GM18498 (cell line): ENCODE measurements at regions not wholly inside any gene's neighbourhood (a gene's known extent, or its start where the extent isn't known, plus 50 kb on each side); places are given as distances from the start of the nearest gene placed in this dataset.

ENCODE experiments used
- ATAC-seq: cut with Tn5 transposase; IDR thresholded peaks from one replicate; pipeline ENCODE4 v1.9.1; 2021; ENCODE audit warnings: mild to moderate bottlenecking, moderate library complexity; ENCODE audit not compliant: unreplicated experiment

DNA sequence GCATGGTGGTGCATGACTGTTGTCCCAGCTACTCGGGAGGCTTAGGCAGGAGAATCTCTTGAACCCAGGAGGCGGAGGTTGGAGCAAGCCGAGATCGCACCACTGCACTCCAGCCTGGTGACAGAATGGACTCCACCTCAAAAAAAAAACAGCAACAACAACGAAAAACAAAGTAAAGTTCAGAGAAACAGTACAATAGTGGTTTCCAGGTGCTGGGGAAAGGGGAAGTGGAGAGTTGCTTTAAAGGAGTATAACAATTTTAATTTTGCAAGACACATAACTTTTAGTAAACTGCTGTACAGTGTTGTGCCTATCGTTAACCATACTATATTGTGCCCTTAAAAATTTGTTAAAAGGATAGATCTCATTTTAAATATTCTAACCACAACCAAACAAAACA lies 662.7 kb upstream of the POT1 start:
- no peak for ATAC-seq

DNA sequence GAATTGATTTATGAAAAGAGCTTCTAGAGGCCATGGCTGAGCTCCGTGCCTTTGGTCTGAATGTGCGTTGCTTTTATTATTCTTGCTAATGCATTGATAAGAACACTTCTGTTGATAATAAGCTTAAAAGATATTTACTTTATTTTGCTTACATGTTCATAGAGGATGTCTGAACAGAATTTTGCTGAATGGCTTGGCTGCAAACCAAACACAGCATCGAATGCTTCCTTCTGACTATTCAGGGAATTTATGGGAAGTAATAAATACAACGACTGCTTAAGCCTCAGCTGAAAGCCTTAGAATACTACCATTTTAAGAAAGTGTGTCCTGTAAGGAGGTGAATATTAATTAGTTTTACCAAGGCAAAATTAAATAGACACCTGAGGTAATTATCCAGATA lies 643.5 kb upstream of the POT1 start:
- no peak for ATAC-seq

DNA sequence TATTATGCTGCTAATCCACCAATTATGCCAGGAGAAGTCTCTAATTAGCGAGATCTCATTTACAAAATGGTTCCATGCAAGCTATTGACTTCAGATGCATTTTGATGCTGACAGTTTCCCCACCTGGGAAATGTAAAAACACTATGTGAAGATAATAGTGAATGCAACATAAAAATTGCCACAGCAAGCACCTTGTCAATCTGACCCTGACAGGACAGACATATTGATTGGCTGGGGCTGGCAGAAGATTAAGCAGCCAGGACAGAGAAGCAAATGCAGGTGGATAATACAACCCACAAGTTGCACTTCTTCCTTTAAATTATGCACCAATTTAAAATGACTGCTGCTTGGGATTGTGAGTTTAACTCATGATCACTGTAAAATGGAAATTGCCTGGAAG lies 642.8 kb upstream of the POT1 start:
- no peak for ATAC-seq

DNA sequence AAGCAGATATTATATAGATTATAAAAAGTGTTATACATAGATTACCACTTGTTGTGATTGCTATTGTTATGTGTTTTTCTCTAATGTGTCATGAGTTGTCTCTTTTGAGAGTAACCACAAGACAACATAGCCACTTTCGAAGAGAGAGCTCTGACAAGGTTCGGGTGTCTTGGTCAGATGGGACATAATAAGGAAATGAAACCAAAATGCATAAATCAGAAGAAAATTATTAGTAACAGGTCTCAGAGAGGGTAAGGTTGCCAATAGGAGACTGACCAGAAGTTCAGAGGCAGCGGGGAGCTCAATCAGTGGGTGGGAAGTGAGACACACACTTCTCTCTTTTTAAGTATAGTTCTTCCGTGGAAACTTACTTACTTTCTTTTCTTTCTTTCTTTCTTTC lies 639.2 kb upstream of the POT1 start:
- ATAC-seq, result peak; percentile 97

DNA sequence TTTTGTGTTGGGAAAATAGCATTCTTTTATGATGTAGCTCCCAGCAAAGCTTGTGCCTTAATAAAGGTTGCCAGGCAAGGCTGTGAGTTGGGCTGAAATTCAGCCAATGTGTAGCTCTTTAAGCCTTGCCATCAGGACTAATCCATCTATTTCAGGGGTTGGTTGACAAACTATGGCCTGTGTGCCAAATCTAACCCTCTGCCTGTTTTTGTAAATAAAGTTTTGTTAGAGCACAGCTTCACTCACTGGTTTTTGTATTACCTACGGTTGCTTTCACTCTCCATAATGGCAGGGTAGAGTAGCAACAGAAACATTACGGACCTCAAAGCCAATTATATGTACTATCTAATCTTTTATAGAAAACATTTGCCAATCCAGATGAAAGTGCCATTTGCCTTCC lies 638.1 kb upstream of the POT1 start:
- no peak for ATAC-seq

DNA sequence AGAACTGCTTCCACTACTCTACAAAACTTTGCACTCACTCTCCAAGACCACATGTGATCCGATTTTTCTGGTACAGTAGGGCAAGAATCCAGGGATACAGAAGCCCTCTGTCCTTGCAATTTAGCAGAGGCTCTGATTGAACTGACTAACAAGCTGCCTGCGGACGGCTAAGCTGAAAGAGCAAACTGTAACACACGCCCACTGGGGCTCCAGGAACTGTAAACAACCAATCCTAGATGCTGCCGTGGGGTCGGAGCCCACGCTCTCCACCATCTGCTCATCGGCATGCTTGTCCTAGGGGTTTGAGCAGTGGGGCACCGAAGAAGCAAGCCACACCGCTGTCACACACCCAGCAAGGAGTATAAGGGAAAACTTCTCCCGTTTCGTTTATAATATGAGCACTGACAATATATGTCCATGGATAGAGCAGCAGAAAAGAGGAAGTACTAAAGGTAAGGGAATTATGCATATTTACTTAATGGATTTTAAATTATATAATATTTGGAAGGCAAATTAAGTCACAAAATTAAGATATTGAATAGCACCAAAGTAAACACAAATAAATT lies 634.4 kb upstream of the POT1 start:
- ATAC-seq, result no peak

DNA sequence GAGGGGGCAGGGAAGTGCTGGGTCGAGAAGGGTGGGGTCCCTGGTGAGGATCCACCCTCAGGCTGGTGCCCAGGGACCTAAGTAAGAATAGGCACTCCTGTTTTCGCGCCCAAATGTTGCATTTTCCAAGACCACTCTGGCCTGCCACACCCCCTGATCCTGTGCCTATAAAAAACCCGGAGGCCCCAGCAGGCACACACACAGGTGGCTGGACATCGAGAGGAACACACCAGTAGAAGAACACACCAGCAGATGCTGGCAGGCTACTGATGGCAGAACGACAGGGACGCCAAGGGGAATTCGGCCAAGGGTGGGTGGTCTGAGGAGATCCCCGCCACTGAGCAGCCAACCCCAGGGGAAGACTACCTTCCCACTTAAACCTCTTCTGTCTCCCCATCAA lies 633.9 kb upstream of the POT1 start:
- ATAC-seq, result no peak

DNA sequence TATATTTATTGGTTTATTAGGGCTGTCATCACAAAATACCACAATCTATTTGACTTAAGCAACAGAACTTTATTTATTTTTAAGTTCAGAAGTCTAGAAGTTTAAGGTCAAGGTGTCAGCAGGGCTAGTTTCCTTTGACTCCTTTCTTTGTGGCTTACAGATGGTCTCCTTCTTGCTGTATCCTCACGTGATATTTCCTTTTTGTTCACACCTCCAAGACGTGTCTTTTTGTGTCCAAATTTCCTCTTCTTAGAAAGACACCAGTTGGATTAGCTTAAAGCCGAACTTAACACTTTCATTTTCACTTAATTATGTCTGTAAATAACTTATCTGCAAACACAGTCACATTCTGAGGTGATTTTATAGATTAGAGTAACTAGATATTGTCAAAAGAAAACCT lies 631.4 kb upstream of the POT1 start:
- no peak for ATAC-seq

DNA sequence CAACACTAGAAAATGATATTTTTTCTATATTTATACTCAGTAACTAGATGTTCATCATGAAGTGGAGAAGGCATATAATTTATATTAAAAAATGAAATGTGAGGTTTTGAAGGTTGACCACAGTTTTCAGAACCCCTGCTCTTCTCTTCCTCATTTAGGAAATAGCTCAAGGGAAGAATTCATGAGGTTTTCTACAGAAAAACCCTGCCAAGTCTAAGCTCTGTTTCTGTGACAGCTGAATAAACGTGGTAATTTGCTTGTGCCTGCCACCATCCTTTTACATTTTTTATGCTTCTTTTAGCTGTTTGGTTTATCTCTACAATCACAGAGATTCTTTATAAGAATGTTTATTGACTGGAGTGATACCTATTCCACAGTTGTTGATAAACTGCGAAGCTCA lies 630.3 kb upstream of the POT1 start:
- ATAC-seq, result no peak

DNA sequence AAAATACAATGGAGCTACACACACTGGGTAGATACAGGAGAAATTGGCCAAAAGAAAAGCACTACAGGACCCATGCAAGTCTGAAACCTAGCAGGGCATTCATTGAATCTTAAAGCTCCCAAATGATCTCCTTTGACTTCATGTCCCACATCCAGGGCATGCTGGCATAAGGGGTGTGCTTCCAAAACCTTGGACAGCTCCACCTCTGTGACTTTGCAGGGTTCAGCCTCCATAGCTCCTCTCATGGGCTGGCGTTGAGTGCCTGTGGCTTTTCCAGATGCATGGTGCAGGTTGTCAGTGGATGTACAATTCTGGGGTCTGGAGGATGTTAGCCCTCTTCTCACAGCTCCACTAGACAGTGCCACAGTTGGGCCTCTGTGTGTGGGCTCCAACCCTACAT lies 626.3 kb upstream of the POT1 start:
- no peak for ATAC-seq

DNA sequence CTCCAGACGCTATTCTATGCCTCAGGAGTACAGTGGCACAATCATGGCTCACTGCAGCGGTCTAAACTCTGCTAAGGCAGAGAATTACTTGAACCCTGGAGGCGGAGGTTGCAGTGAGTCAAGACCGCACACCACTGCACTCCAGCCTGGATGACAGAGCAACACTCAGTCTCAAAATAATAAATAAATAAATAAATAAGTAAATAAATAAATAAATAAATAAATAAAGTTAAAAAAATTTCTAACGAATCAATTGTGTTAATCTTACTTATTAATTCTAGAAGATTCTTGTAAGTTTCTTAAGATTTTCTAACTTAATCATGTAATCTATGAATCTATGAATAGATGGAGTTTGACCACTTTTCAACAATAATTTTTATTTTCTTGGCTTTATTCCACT lies 621.4 kb upstream of the POT1 start:
- no peak for ATAC-seq

DNA sequence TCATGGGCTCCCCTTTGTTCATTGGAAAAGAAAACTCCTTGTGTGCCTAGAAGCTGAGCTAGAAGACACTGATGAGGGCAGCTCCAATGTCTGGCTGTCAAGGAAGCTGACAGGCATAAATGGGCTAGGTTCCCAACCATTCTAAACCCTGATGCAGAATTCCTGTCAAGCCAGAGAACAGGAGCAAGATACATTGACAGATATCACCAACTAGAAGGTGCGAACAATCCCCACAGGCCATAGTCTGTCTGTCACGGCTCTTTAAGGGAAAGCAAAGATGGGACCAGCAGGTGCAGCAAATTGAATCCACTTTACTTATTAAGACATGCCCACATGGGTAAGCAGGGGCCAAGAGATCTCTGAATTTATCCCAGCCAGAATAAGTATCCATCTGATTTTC lies 617.9 kb upstream of the POT1 start:
- ATAC-seq, result no peak

DNA sequence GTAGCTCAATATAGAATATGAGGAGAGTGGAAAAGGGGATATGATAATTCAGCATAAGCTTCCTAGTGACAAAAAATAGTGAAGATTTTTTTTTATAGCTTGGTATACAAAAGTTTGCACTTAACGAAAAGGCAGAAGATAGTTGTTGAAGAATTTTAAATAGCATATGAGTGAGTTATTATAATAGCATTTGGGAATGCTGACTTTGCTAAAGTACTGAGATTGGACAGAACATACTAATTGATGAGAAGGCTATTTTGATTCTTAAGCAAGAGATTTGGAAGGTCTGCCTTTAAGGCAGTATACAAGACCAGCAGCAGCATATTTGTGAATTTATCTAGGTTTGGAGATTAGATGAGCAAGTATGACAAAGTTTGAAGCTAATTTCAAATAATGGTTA lies 600.9 kb upstream of the POT1 start:
- no peak for ATAC-seq

DNA sequence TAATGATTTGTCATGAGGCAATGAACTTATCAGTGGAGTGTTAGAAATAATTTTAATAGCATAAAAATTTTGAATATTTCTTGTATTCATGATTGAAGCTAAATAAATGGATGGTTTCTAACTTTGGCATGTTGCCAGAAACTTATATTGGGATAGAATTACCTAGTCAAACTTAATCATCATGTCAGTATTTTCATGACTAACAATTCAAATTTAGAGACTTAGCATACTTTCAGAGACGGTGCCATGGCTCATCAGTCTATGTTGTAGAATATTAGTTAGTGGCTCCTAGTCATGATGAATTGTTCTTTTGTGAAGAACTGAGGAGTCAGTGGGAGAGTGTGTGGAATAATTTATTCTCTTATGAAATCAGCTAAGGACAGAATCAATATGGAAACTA lies 599.6 kb upstream of the POT1 start:
- ATAC-seq, result no peak

DNA sequence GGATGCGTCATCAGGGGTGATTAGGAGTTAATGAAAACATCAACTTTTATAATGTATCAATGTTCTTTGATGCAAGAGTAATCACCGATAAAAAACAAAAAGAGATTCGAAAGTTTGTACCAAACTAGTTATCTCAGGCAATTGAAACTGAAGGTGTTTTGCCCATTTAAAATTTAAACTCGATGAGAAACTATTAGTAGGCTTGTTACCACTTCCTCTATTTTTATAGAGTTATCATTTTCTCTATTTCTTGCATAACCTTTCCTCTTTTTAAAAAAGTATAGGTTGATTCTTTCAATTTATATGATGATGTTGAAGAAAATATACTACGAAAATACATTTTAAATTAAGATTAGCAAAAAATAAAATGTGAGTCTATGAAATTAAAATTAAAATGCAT lies 597.3 kb upstream of the POT1 start:
- no peak for ATAC-seq

DNA sequence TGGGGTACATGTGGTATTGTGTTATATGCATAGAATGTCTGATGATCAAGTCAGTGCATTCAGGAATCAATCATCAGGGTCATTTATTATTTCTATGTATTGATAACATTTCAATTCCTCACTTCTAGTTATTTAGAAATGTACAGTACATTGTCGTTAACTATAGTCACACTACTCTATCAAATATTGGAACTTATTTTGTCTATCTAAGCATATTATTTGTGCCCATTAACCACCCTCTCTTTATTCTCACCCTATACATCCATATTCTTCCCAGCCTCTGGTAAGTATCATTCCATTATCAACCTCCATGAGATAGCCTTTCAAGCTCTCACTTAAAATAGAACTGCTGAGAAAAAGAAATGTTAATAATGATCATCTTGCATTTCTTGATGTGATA lies 596.5 kb upstream of the POT1 start:
- ATAC-seq, result no peak

DNA sequence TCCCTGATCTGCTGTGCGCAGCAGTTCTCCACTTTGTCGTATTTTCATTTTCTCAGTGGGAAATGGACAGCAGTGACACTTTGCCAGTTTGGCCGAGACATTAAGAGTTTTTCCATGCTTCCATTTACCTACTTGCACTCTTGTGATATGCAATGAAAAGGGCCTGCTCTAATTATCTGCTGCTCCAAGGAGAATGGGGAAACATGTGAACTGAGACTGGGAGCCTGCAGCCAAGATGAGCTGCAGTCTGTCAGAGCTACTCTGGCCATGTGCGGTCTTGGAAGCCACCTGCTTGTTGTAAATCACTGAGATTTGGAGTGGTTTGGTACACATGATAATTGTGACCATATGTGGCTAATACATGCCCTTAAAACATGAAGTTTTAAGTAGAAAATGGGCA lies 586.6 kb upstream of the POT1 start:
- no peak for ATAC-seq

DNA sequence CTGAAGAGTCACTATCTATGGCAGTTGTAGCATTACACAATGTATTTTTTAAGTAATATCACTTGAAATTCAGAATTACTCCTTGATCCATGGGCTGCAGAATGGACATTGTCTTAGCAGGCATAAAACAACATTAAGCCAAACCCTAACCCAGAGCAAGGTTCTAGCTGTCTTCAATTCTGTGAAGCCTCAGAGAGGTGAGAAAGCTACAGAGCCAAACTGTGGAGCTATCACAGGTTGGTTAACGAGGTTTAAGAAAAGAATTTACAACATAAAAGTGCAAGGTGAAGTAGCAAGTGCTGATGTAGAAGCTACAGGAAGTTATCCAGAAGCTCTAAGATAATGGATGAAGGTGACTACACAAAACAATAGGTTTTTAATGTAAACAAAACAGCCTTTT lies 582.7 kb upstream of the POT1 start:
- no peak for ATAC-seq

DNA sequence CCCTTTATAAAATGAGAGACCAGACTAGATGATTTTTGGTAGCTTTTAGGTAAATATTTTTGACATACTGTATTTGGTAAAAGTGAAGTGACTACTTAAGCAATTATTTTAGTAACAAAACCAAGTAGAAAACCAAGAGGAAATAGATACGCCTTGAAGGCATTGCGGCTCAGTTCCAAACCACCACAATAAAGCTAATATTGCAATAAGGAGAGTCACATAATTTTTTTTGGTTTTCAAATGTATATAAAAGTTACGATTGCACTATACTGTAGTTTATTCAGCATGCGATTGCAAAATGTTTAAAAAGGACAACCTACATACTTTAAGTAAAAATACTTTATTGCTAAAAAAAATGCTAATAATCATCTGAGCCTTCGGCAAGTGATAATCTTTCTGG lies 581.7 kb upstream of the POT1 start:
- no peak for ATAC-seq

DNA sequence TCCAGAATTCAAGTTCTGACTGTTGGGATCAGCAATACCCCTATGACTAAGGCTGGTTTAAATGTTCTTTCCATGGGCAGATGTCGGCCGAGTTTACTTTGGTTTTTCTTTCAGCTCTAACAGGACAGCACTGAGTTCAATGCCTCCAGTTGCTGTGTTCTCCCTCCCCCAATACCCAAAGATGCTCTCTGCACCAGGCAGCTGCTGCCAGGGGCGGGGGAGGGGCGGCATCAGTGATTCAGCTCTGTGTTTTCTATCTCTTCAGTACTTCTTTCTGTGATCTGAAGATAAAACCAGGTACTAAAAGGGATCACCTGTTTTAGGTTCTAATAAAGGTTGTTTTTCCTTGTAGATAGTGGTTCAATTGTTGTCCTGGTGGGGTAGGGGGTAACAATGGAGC lies 576.7 kb upstream of the POT1 start:
- no peak for ATAC-seq

DNA sequence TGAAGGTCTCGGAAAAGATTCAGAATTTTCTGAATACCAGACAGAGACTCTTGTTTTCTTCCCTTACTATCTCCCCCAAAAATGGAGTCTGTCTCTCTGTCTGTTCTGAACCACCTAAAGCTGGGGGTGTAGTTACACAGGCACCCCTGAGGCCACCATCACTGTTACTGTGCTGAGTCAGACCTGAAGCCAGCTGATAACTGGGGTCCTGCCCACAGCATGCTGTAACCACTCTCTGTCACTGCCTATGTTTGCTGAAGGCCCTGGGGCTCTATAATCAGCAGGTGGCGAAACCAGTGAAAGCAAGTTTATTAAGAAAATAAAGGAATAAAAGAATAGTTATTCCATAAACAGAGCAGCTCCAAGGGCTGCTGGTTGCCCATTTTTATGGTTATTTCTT lies 575.2 kb upstream of the POT1 start:
- no peak for ATAC-seq

DNA sequence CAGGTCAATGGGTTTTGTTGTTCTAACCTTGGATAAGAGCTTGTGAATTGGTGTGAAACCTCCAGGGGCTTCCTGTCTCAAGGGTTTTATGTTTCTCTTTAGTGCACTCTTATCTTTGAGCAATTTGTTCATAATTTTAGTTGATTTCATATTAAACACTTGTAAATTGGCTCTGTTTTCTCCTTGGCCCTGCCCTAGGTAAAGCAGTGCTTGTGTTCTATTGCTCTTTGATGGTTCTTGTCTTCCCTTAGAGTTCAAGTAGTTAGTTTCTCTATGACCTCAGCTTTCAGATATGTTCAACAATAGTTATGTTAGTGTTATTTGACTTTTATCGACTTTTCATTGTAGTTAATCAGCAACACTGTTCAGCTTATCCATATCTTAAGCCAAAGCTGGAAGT lies 566.4 kb upstream of the POT1 start:
- no peak for ATAC-seq

DNA sequence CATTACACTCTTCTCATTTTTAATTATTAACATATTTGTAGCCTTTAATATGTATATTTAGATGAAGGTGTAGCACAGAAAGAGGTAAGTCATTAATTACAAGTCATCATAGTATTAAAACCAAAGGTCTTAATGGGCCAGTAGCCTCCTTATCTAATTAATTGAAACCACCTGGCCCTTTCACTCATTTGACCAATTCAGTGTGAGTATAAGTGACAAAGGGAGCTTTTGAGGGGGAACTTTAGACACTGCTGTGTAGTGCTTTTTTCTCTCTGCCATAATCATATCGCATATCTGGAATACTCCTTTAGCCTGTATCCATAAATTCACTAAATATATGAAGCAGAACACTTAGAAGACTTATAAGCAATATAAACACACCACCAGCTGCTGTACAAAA lies 562.9 kb upstream of the POT1 start:
- ATAC-seq, result no peak

DNA sequence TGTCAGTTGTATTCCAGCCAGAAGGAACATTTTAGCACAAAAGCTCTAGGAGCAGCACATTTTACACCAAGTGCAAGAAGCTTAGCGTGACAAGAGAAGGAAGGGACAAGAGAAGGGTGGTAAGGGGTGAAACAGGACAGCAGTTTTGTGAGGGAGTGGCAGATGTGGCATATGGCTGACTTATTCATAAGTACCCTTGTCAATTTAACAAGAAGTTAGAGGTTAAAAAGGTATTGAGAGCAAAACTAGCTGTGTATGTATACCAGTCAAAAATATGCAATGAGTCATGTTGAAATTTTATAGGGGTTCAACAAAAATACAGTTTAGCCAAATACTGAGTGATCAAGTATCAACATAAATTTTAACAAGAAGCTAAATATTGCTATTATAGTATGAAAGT lies 561.5 kb upstream of the POT1 start:
- ATAC-seq, result no peak
